Activated CD8-positive, alpha-beta T cell treated with anti-CD3 and anti-CD28 coated beads, Interleukin-2, amount 10 ng/mL, durations not matched to agents 7 days and 5 days (primary cell): ENCODE measurements at regions not wholly inside any gene's neighbourhood (a gene's known extent, or its start where the extent isn't known, plus 50 kb on each side); places are given as distances from the start of the nearest gene placed in this dataset.

Experiments used
- ATAC-seq: fragments of 150-1000 bp; cut with Tn5 transposase; one replicate; pipeline ENCODE4 v1.10.0; 2021; ENCODE audit warnings: moderate library complexity
- CTCF ChIA-PET: fragments of 350-600 bp; sonication (Branson Sonifier 250); formaldehyde crosslinking; loops from one replicate; lab custom pipeline; 2021; ENCODE audit warnings: antibody characterized with exemption; lab: Charles Lee
- POLR2A ChIA-PET: fragments of 350-600 bp; sonication (Branson Sonifier 250); formaldehyde crosslinking; loops from one replicate; lab custom pipeline; 2021; ENCODE audit warnings: antibody characterized with exemption; lab: Charles Lee
- DNase-seq: peaks from one replicate; pipeline ENCODE4 v3.0.0-alpha.2; 2020
- H3K27ac Mint-ChIP-seq: one replicate; pipeline ENCODE4 v1.8.0; 2021; ENCODE audit warnings: mild to moderate bottlenecking, mixed read lengths
- H3K27me3 Mint-ChIP-seq: one replicate; pipeline ENCODE4 v1.8.0; 2021; ENCODE audit warnings: low read depth, mixed read lengths
- H3K36me3 Mint-ChIP-seq: one replicate; pipeline ENCODE4 v1.8.0; 2021; ENCODE audit warnings: low read depth, mixed read lengths
- H3K4me1 Mint-ChIP-seq: one replicate; pipeline ENCODE4 v1.8.0; 2021; ENCODE audit warnings: low read depth, mixed read lengths
- H3K4me3 Mint-ChIP-seq: one replicate; pipeline ENCODE4 v1.8.0; 2021; ENCODE audit warnings: mild to moderate bottlenecking, mixed read lengths
- H3K9me3 Mint-ChIP-seq: one replicate; pipeline ENCODE4 v1.8.0; 2022; ENCODE audit warnings: mixed read lengths; ENCODE audit not compliant: insufficient read depth

GRCh38 chr5:33272288-33272687 is 168.5 kb upstream of the TARS1 start:
- no peak for DNase-seq
- Mint-ChIP-seq H3K9me3 (no peaks in the 10 kb centered on the region), H3K4me1 (no peaks in the 10 kb centered on the region), H3K27ac (no peak overlapping the region), H3K36me3 (no peaks in the 10 kb centered on the region), H3K4me3 (no peak overlapping the region), H3K27me3 (peaks cover 2% of the 10 kb centered on the region)
- CTCF ChIA-PET, result no interaction called here
- no peak for ATAC-seq
- POLR2A ChIA-PET, result no interaction called here

GRCh38 chr5:33273985-33274384 is 166.8 kb upstream of the TARS1 start:
- H3K4me1 Mint-ChIP-seq, result no peaks in the 10 kb centered on the region

GRCh38 chr5:33275391-33275790 is 165.4 kb upstream of the TARS1 start:
- Mint-ChIP-seq H3K27ac (no peak overlapping the region), H3K4me3 (no peak overlapping the region)

More at GRCh38 chr5:33273985-33274384, 166.8 kb upstream of the TARS1 start:
- H3K9me3 Mint-ChIP-seq, result no peaks in the 10 kb centered on the region
- no peaks in the 10 kb centered on the region for H3K36me3 Mint-ChIP-seq
- H3K27me3 Mint-ChIP-seq, result peaks cover 2% of the 10 kb centered on the region
- ATAC-seq (no peak), DNase-seq (no peak)
- ChIA-PET POLR2A (no interaction called here), CTCF (no interaction called here)
- H3K4me3 Mint-ChIP-seq, result no peak overlapping the region
- H3K27ac Mint-ChIP-seq, result no peak overlapping the region

GRCh38 chr5:33275921-33276627 is 164.7 kb upstream of the TARS1 start:
- Mint-ChIP-seq H3K36me3 (no peaks in the 10 kb centered on the region), H3K27me3 (peaks cover 1% of the 10 kb centered on the region), H3K4me3 (no peak overlapping the region), H3K9me3 (no peaks in the 10 kb centered on the region), H3K27ac (no peak overlapping the region), H3K4me1 (no peaks in the 10 kb centered on the region)
- no peak for DNase-seq
- CTCF ChIA-PET, result no interaction called here
- POLR2A ChIA-PET, result no interaction called here
- no peak for ATAC-seq

More at GRCh38 chr5:33275391-33275790, 165.4 kb upstream of the TARS1 start:
- no peaks in the 10 kb centered on the region for H3K9me3 Mint-ChIP-seq
- no peaks in the 10 kb centered on the region for H3K36me3 Mint-ChIP-seq
- H3K27me3 Mint-ChIP-seq, result peaks cover 2% of the 10 kb centered on the region
- H3K4me1 Mint-ChIP-seq, result no peaks in the 10 kb centered on the region
- POLR2A ChIA-PET, result no interaction called here
- DNase-seq (no peak), ATAC-seq (no peak)
- CTCF ChIA-PET, result no interaction called here

- Mint-ChIP-seq H3K27ac (no peak overlapping the region), H3K4me3 (no peak overlapping the region), H3K36me3 (no peaks in the 10 kb centered on the region), H3K9me3 (no peaks in the 10 kb centered on the region), H3K4me1 (no peaks in the 10 kb centered on the region), H3K27me3 (no peaks in the 10 kb centered on the region)
- ChIA-PET CTCF (no interaction called here), POLR2A (no interaction called here)
- no peak for ATAC-seq
- DNase-seq, result no peak
Observed at GRCh38 chr5:33276628-33276950, 164.2 kb upstream of the TARS1 start.

GRCh38 chr5:33277061-33277650 is 163.6 kb upstream of the TARS1 start:
- no peak overlapping the region for H3K27ac Mint-ChIP-seq
- no peaks in the 10 kb centered on the region for H3K9me3 Mint-ChIP-seq
- H3K36me3 Mint-ChIP-seq, result no peaks in the 10 kb centered on the region
- ChIA-PET POLR2A (no interaction called here), CTCF (no interaction called here)
- DNase-seq (no peak), ATAC-seq (no peak)
- no peaks in the 10 kb centered on the region for H3K27me3 Mint-ChIP-seq
- no peaks in the 10 kb centered on the region for H3K4me1 Mint-ChIP-seq
- H3K4me3 Mint-ChIP-seq, result no peak overlapping the region

GRCh38 chr5:33281431-33281843 is 159.3 kb upstream of the TARS1 start:
- no peaks in the 10 kb centered on the region for H3K27me3 Mint-ChIP-seq
- H3K4me3 Mint-ChIP-seq, result no peak overlapping the region
- no peaks in the 10 kb centered on the region for H3K4me1 Mint-ChIP-seq
- ATAC-seq, result no peak
- H3K27ac Mint-ChIP-seq, result no peak overlapping the region
- CTCF ChIA-PET, result no interaction called here
- POLR2A ChIA-PET, result no interaction called here
- DNase-seq, result no peak
- H3K9me3 Mint-ChIP-seq, result no peaks in the 10 kb centered on the region
- H3K36me3 Mint-ChIP-seq, result no peaks in the 10 kb centered on the region

GRCh38 chr5:33282157-33282556 is 158.6 kb upstream of the TARS1 start:
- Mint-ChIP-seq H3K4me1 (no peaks in the 10 kb centered on the region), H3K9me3 (no peaks in the 10 kb centered on the region), H3K27ac (no peak overlapping the region), H3K36me3 (no peaks in the 10 kb centered on the region), H3K4me3 (no peak overlapping the region), H3K27me3 (no peaks in the 10 kb centered on the region)
- ChIA-PET CTCF (no interaction called here), POLR2A (no interaction called here)
- DNase-seq (no peak), ATAC-seq (no peak)

- no peak for DNase-seq
- POLR2A ChIA-PET, result no interaction called here
- CTCF ChIA-PET, result no interaction called here
- H3K27me3 Mint-ChIP-seq, result no peaks in the 10 kb centered on the region
- no peak overlapping the region for H3K4me3 Mint-ChIP-seq
- H3K4me1 Mint-ChIP-seq, result no peaks in the 10 kb centered on the region
- H3K27ac Mint-ChIP-seq, result no peak overlapping the region
- no peaks in the 10 kb centered on the region for H3K36me3 Mint-ChIP-seq
- ATAC-seq, result no peak
- H3K9me3 Mint-ChIP-seq, result no peaks in the 10 kb centered on the region
Observed at GRCh38 chr5:33282696-33283095, 158.1 kb upstream of the TARS1 start.

- Mint-ChIP-seq H3K9me3 (no peaks in the 10 kb centered on the region), H3K4me3 (no peak overlapping the region), H3K27me3 (no peaks in the 10 kb centered on the region), H3K4me1 (no peaks in the 10 kb centered on the region), H3K27ac (no peak overlapping the region), H3K36me3 (no peaks in the 10 kb centered on the region)
- ATAC-seq (no peak), DNase-seq (no peak)
- CTCF ChIA-PET, result no interaction called here
- POLR2A ChIA-PET, result no interaction called here
Observed at GRCh38 chr5:33283243-33283642, 157.5 kb upstream of the TARS1 start.

- Mint-ChIP-seq H3K27me3 (no peaks in the 10 kb centered on the region), H3K4me1 (no peaks in the 10 kb centered on the region), H3K27ac (no peak overlapping the region), H3K9me3 (no peaks in the 10 kb centered on the region), H3K4me3 (no peak overlapping the region), H3K36me3 (no peaks in the 10 kb centered on the region)
- ATAC-seq, result no peak
- ChIA-PET POLR2A (no interaction called here), CTCF (interaction anchor here (1.2 kb wide), 1 partner anchor 12 kb away, joined by 3 read pairs; no protein-coding TSS in a partner anchor)
- DNase-seq, result no peak
Observed at GRCh38 chr5:33284681-33285080, 156.1 kb upstream of the TARS1 start.

GRCh38 chr5:33287242-33287641 is 153.5 kb upstream of the TARS1 start:
- ATAC-seq (no peak), DNase-seq (no peak)
- no peaks in the 10 kb centered on the region for H3K4me1 Mint-ChIP-seq
- POLR2A ChIA-PET, result no interaction called here
- H3K4me3 Mint-ChIP-seq, result no peak overlapping the region
- H3K36me3 Mint-ChIP-seq, result no peaks in the 10 kb centered on the region
- H3K27me3 Mint-ChIP-seq, result no peaks in the 10 kb centered on the region
- H3K27ac Mint-ChIP-seq, result no peak overlapping the region
- CTCF ChIA-PET, result no interaction called here
- H3K9me3 Mint-ChIP-seq, result no peaks in the 10 kb centered on the region
